GM10248 (cell line): ENCODE measurements at regions not wholly inside any gene's neighbourhood (a gene's known extent, or its start where the extent isn't known, plus 50 kb on each side); places are given as distances from the start of the nearest gene placed in this dataset.

Experiments
- CTCF ChIA-PET: fragments of 300-600 bp; sonication (Branson Sonifier 250); formaldehyde crosslinking; extraction: SDS; loops from one replicate; lab custom pipeline; 2021; ENCODE audit warnings: antibody characterized with exemption; lab: Yijun Ruan, JAX
- POLR2A ChIA-PET: fragments of 350-650 bp; sonication (Branson Sonifier 250); formaldehyde crosslinking; extraction: SDS; loops from one replicate; lab custom pipeline; 2020; ENCODE audit warnings: antibody characterized with exemption; lab: Yijun Ruan, JAX
- DNase-seq: peaks from one replicate; pipeline ENCODE4 v3.0.0; 2012; ENCODE audit errors: extremely low spot score
- TF ChIP-seq, protein P1 (sequence below): IDR thresholded peaks from 2 replicates; pipeline ENCODE4 v1.5.1; 2012; ENCODE audit warnings: mild to moderate bottlenecking, low read depth; ENCODE audit errors: extremely low read depth, missing control alignments, control extremely low read depth

DNA sequence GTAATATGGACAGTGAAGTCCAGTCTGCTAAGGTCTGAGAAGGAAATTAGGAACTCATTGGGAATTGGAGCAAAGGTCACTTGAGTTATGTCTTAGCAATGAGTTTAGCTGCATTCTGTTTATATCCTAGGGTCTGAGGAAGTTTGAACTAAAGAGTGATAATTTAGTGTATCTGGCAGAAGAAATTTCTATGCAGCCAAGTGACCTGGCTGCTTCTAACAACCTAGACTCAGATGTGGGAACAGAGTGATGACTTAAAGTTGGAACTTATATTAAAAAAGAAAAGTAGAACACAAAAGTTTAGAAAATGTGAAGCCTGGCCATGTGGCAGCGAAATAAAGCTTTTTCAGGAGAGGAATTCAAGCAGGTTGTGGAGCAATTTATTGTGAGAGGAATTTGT, 106.2 kb downstream of the PRDM9 start:
- CTCF ChIA-PET: no interaction called here
- POLR2A ChIA-PET: no interaction called here
- no peak for DNase-seq
- TF ChIP-seq, protein P1, sequence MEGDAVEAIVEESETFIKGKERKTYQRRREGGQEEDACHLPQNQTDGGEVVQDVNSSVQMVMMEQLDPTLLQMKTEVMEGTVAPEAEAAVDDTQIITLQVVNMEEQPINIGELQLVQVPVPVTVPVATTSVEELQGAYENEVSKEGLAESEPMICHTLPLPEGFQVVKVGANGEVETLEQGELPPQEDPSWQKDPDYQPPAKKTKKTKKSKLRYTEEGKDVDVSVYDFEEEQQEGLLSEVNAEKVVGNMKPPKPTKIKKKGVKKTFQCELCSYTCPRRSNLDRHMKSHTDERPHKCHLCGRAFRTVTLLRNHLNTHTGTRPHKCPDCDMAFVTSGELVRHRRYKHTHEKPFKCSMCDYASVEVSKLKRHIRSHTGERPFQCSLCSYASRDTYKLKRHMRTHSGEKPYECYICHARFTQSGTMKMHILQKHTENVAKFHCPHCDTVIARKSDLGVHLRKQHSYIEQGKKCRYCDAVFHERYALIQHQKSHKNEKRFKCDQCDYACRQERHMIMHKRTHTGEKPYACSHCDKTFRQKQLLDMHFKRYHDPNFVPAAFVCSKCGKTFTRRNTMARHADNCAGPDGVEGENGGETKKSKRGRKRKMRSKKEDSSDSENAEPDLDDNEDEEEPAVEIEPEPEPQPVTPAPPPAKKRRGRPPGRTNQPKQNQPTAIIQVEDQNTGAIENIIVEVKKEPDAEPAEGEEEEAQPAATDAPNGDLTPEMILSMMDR: no peak

DNA sequence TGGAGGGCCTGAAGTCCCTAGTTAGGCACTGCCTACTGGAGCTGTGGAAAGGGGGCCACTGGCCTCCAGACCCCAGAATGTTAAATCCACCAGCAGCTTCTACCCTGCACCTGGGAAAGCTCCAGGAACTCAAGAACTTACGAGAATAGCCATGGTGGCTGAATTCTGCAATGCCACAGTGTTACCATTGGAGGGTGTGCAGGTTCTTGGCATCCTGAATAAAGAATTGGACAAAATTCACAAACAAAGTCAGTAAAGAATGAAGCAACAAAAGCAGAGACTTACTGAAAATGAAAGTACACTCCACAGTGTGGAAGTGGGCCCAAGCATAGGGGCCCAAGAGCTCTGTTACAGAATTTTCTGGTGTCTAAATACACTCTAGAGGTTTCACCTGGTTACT, 107.0 kb downstream of the PRDM9 start:
- POLR2A ChIA-PET: no interaction called here
- CTCF ChIA-PET: no interaction called here
- TF ChIP-seq, protein P1: no peak
- DNase-seq: no peak

DNA sequence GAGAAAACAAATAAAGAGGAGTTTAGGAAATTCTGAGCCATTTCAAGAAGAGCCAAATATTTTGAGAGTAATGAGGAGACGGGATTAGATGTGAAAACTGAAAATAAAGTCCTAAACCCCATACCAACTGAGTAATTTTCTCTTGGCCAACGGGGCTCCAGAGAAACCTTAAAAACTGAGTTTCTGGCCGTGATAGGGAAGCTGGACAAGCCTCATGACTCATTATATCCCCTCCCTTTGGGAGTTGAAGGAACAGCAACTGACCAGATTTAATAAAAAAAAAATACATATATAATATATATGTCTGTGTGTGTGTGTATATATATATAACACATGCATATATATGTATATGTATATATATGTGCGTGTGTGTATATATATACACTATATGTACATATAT, 119.6 kb downstream of the PRDM9 start:
- TF ChIP-seq, protein P1: no peak
- ChIA-PET POLR2A (no interaction called here), CTCF (no interaction called here)
- no peak for DNase-seq

DNA sequence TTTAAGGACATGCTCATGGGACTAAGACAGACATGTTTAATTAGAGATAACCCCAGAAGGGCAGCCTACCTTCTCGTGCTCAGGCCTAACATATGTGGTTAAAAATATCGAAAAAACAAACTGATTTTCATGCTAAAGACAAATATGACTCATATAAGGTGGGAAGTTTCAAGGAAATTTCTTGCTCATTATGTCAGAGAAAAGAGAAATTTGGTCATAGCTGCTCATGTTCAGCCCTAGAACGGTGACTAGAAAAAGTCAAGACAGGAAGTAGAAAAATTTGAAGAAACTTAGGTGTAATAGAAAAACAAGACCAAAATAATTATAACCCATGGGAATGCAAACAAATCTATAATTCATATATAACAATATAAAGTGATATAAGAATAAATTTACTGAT, 120.6 kb downstream of the PRDM9 start:
- TF ChIP-seq, protein P1: no peak
- POLR2A ChIA-PET: no interaction called here
- DNase-seq: no peak
- CTCF ChIA-PET: no interaction called here

DNA sequence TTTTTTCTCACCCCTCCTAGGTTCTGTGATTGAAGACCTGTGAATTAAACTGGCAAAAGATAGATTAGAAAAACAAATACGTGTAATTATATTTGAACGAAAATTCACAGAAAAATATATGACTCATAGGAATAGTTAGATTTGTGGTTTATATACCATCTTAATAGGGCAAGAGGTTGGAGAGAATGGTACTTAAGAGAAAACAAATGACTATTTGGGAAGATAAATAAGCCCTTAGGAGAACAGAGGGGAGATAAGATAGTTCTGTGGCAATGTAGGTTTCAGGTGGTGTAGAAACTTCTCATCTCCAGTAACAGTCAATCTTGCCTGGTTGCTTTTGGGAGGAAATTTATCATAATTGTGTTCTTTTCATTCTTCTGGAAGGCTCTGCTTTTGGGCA, 122.0 kb downstream of the PRDM9 start:
- ChIA-PET POLR2A (no interaction called here), CTCF (no interaction called here)
- TF ChIP-seq, protein P1: no peak
- no peak for DNase-seq

DNA sequence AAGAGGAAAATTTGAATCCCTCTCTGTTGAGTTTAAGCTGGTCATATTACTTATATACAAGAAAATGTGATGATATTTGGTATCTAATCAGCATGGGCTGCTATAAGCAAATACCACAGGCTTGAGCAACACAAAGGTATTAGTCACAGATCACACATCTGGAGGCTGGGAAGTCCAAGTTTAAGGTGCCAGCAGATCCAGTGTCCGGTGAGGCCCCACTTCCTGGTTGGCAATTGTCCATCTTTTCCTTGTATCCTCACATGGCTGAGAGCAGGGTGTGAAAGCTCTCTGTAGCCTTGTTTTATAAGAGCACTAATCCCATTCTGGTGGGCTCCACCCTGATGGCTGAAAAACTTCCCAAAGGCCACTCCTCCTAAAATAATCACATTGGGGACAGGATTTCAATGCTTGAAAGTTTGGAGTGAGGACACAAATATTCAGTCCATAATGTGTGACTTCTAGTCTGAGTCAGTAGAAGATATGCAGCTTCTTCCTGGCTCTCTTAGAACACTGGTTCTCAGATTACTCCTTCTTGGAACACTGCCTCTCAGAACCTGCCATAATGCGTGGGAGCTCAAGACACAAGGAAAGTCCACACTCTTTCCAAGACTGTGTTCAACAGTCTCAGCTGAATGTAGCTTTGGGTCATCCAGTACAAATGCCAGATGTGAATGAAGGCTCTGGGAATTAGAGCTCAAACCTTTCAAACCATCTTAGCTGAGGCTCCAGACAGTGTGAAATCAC, 124.1 kb downstream of the PRDM9 start:
- DNase-seq: no peak
- ChIA-PET POLR2A (no interaction called here), CTCF (interaction anchor here (1.1 kb wide), 1 partner anchor 14 kb away, joined by 3 read pairs; no protein-coding TSS in a partner anchor)
- TF ChIP-seq, protein P1: no peak
